Osteocyte (in vitro differentiated cells): ENCODE measurements at regions not wholly inside any gene's neighbourhood (a gene's known extent, or its start where the extent isn't known, plus 50 kb on each side); places are given as distances from the start of the nearest gene placed in this dataset.
A peak's percentile ranks its signal among the peaks of the same experiment; 100 is the strongest.

Experiments used
- DNase-seq: peaks from one replicate; pipeline ENCODE4 v3.0.0; 2021; ENCODE audit warnings: mixed read lengths; ENCODE audit not compliant: unreplicated experiment; ENCODE audit errors: extremely low spot score
- H3K27ac Mint-ChIP-seq: one replicate; pipeline ENCODE4 v1.8.0; 2021; ENCODE audit warnings: mild to moderate bottlenecking, mixed read lengths; ENCODE audit not compliant: unreplicated experiment
- H3K27me3 Mint-ChIP-seq: one replicate; pipeline ENCODE4 v1.8.0; 2021; ENCODE audit warnings: mixed read lengths; ENCODE audit not compliant: unreplicated experiment
- H3K36me3 Mint-ChIP-seq: one replicate; pipeline ENCODE4 v1.8.0; 2021; ENCODE audit warnings: mixed read lengths; ENCODE audit not compliant: unreplicated experiment
- H3K4me1 Mint-ChIP-seq: one replicate; pipeline ENCODE4 v1.8.0; 2021; ENCODE audit warnings: mixed read lengths; ENCODE audit not compliant: unreplicated experiment
- H3K4me3 Mint-ChIP-seq: one replicate; pipeline ENCODE4 v1.8.0; 2021; ENCODE audit warnings: mild to moderate bottlenecking, moderate library complexity, mixed read lengths; ENCODE audit not compliant: unreplicated experiment
- H3K9me3 Mint-ChIP-seq: one replicate; pipeline ENCODE4 v1.8.0; 2021; ENCODE audit warnings: mixed read lengths; ENCODE audit not compliant: unreplicated experiment
- CTCF ChIP-seq: fragments of 200-600 bp; sonication (generic); IDR thresholded peaks from 2 replicates; pipeline ENCODE4 v1.5.0; 2021; ENCODE audit warnings: antibody characterized with exemption, mild to moderate bottlenecking, moderate library complexity

DNA sequence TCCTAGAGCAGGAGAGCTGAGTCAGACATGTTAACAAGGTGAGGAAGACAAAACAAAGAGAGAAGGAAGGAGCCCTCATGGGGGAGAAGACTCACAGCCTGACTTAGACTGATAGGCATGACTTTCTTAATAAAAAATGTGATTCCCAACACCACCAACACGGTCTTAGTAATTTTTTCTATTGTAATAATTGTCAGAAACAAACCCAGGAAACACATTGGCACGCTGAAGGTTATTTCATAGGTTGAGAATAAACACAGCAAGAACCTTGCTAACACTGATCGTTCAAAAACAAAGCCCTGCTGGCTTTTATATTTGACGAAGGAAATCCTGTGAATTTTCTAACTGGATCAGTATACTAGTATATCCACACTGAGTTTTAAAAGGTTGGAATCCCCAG, 286.8 kb downstream of the HACE1 start:
- DNase-seq = no peak
- Mint-ChIP-seq H3K36me3 (peaks cover 1% of the 10 kb centered on the region), H3K27ac (no peak overlapping the region), H3K9me3 (peaks cover 7% of the 10 kb centered on the region), H3K4me3 (no peak overlapping the region), H3K4me1 (peaks cover 3% of the 10 kb centered on the region), H3K27me3 (no peaks in the 10 kb centered on the region)
- TF ChIP-seq CTCF = no peak

DNA sequence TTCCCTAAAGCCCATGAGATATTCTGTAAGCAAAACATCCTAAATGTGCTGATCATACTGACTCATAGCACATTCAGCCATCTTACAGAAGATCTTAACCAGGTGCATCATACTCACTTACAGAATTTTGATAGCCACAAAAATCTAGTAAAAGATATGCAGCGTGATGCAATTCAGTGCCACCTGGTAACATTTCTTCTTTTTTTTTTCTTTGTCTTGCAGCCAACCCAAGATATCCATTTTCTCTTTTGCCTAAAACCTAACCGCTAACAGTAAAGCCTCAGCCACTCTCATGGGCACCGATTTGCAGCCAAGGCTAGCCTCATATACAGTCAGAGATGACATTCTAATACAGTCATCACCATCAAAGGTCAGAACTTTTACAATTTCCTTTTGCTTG, 293.3 kb downstream of the HACE1 start:
- no peak overlapping the region for H3K4me3 Mint-ChIP-seq
- peak overlapping the region; percentile 4 for H3K27ac Mint-ChIP-seq
- H3K27me3 Mint-ChIP-seq = no peaks in the 10 kb centered on the region
- H3K36me3 Mint-ChIP-seq = no peaks in the 10 kb centered on the region
- DNase-seq = no peak
- no peak for TF ChIP-seq CTCF
- peaks cover 4% of the 10 kb centered on the region for H3K9me3 Mint-ChIP-seq
- H3K4me1 Mint-ChIP-seq = peaks cover 46% of the 10 kb centered on the region

GRCh38 chr6:104563306-104563705, 296.4 kb downstream of the HACE1 start:
- no peaks in the 10 kb centered on the region for H3K27me3 Mint-ChIP-seq
- TF ChIP-seq CTCF = no peak
- H3K27ac Mint-ChIP-seq = peak overlapping the region; percentile 58
- DNase-seq = no peak
- no peaks in the 10 kb centered on the region for H3K9me3 Mint-ChIP-seq
- H3K36me3 Mint-ChIP-seq = no peaks in the 10 kb centered on the region
- peaks cover 56% of the 10 kb centered on the region for H3K4me1 Mint-ChIP-seq
- H3K4me3 Mint-ChIP-seq = no peak overlapping the region

- Mint-ChIP-seq H3K36me3 (no peaks in the 10 kb centered on the region), H3K27me3 (no peaks in the 10 kb centered on the region), H3K4me1 (peaks cover 47% of the 10 kb centered on the region), H3K27ac (no peak overlapping the region), H3K9me3 (peaks cover 10% of the 10 kb centered on the region), H3K4me3 (no peak overlapping the region)
- no peak for TF ChIP-seq CTCF
- no peak for DNase-seq
Measured at GRCh38 chr6:104559435-104560202, 300.1 kb downstream of the HACE1 start.

GRCh38 chr6:104558746-104559145, 301.0 kb downstream of the HACE1 start:
- Mint-ChIP-seq H3K4me3 (no peak overlapping the region), H3K36me3 (no peaks in the 10 kb centered on the region), H3K9me3 (peaks cover 11% of the 10 kb centered on the region), H3K27me3 (no peaks in the 10 kb centered on the region), H3K27ac (no peak overlapping the region), H3K4me1 (peaks cover 40% of the 10 kb centered on the region)
- TF ChIP-seq CTCF = no peak
- DNase-seq = no peak
